CD4-positive, alpha-beta T cell treated with Interleukin-12 subunit alpha and Interleukin-12 subunit beta, for 1 hour (primary cell): ENCODE measurements at regions not wholly inside any gene's neighbourhood (a gene's known extent, or its start where the extent isn't known, plus 50 kb on each side); places are given as distances from the start of the nearest gene placed in this dataset.

Experiments used
- DNase-seq: peaks from one replicate; pipeline ENCODE4 v3.0.0-alpha.2; 2020

- no peak for DNase-seq
Measured at GRCh38 chr10:131781791-131782190, 119.0 kb upstream of the PPP2R2D start.

DNA sequence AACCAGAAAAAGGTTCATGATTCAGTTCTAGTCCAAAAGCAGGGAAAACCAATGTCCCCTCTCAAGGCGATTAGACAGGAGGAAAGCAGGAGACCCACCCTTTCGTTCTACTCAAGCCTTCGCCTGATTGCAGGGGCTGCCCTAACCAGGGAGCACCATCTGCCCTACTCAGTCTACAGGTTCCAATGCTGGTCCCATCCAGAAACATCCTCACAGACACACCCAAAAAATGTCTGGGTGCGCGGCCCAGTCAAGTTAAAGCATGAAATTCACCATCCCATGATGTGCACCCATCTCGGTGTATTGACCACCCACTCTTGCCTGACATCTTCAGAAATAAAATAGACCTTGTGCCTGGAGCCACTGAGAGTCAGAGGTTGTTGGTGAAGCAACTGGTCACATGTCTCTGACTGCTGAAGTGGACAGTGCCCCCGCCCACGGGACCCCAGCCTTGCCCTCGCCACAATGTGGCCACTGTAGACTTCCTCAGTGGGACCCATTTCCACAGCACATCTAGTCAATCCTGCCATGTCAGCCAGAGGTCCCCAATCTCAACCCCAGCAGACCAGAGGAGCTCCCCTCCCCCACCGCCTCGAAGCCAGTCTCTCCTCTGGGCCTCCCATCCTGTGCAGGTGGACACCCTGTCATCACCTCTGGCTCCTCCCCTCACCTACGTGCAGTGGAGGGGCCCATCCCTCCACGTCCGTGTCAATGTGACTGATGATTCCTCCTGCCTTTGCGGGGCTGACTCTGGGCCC, 116.3 kb upstream of the PPP2R2D start:
- no peak for DNase-seq

DNA sequence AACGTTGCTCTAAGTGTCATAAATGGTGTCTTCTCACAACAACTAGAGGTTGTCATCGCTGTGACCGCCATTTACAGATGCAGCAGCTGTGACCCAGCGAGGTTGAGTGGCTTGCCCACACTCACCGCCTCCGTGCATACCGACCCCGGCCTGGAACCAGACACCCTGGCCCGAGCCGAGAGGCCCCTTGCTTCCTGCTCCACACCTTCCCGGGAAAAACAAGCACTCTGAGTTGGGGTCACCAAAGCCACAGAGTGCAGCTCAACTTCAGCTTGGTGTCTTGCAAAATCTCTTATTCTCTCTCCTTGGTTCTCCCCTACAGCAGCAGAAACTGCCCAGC, 115.7 kb upstream of the PPP2R2D start:
- no peak for DNase-seq

GRCh38 chr10:131786756-131787605, 113.8 kb upstream of the PPP2R2D start:
- DNase-seq = peak; percentile 15

- DNase-seq = no peak
Measured at GRCh38 chr10:131787961-131788360, 112.8 kb upstream of the PPP2R2D start.

- DNase-seq = no peak
Measured at GRCh38 chr10:131788386-131788785, 112.4 kb upstream of the PPP2R2D start.

GRCh38 chr10:131789516-131789915, 111.3 kb upstream of the PPP2R2D start:
- DNase-seq = no peak

- DNase-seq = no peak
Measured at GRCh38 chr10:131790021-131790420, 110.8 kb upstream of the PPP2R2D start.

DNA sequence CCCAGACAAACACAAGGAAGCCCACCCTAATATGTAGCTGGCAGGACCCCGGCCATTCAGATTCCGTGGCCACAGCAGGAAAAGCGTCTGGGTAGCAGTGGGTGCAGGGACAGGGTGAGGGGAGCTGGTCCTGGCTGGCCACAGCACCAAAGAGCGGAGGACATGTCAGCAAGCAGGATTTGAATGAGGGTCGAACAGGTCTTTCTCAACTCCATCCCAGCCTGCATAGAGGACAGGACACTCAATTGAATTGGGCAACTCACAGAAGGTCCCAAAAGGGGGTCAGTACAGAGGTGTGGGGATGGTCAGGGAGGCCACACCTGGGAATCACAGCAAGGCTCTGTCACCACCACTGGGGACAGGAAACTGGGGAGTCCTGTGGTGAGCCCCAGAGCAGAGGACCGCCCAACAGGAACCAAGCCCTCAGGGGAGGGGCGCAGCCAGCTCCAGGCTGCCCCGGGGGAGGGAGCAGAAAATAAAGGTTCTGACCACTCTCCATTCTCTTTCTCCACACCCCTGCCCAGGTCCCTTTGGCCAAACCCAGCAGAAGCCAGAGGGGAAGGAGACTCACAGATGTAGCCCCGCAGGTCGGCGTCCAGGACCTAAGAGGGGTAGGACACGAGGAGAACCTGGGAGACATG, 108.7 kb upstream of the PPP2R2D start:
- DNase-seq = no peak

DNA sequence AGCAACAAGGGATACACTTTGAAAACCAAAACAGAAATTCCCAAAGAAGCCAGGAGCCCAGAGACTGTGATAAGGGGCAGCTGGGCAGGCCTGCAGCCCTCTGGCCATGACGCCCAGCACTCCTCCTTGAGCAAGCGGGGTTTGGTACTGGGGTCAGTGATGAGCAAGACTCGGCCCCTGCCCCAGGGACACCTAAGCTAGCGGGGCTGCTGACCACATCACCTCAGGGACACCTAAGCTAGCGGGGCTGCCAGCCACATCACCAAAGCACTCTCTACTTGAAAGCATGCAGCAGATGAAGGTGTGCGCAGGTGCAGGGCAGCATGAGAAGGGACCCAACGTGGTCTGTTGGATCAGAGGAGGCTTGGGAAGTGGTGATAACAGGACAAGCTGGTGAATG, 108.0 kb upstream of the PPP2R2D start:
- no peak for DNase-seq

- no peak for DNase-seq
Measured at GRCh38 chr10:131795761-131796160, 105.0 kb upstream of the PPP2R2D start.

GRCh38 chr10:131797626-131798025, 103.2 kb upstream of the PPP2R2D start:
- DNase-seq = no peak

GRCh38 chr10:131799429-131799828, 101.4 kb upstream of the PPP2R2D start:
- no peak for DNase-seq

GRCh38 chr10:131802156-131802915, 98.5 kb upstream of the PPP2R2D start:
- DNase-seq = no peak

GRCh38 chr10:131802996-131803395, 97.8 kb upstream of the PPP2R2D start:
- DNase-seq = no peak

DNA sequence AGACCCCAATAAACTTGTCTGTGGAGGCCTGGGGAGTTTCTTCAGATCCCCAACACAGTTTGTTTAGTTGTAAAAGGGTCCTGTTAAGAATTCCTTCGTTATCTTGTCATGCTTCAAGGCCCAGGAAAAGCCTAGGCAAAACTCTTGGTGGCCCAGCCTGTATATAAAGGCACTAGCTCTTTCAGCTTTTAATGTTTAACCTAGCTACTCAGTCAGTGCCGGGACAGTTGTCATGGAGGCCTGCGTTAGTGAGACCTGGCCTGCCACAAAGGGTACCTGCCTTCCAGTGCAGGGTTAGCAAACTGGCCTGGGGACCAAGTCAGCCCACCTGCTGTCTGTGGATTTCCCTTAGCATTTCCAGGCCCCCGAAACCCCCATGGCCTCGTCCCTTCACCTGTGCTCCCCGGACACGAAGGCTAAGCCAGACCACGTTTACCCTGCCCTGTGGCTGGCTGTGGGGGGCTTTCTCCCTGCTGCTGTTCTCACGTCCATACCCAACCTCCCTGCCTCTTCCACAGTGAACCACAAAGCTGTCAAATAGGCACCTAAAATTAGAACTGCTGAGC, 96.9 kb upstream of the PPP2R2D start:
- DNase-seq = no peak

DNA sequence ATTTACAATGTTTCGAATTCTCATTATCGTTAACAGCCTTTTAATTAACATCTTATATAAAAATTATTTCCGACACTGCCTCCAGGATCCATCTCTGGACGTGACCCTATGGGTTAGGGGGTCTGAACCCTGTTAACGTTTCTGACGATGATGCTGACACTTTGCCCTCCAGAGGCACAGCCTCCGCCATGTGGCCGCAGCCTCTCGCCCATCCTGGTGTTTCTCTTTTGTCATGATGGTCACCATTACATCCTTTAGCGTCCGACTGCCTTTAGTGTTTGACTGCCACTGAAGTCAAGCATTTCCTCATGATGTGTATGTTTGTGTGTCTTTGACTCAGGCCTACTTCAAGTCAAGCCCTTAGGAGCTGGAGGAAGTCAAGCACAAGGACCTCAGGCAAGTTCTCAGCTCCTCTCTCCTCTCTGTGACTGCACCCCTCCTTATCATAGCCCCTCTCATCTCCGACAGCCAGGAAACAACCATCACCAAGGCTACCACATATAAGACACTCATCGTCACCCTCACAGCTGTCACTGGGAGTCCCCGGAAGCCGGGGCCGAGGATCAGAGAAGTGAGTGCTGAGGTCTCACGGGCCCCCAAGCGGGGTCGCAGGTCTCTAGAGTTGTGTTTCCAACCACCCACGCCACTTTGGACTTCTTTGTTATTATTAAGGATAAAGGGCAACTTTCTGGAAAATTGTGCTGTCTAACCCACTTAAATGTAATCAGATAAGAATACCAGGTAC, 96.1 kb upstream of the PPP2R2D start:
- no peak for DNase-seq

DNA sequence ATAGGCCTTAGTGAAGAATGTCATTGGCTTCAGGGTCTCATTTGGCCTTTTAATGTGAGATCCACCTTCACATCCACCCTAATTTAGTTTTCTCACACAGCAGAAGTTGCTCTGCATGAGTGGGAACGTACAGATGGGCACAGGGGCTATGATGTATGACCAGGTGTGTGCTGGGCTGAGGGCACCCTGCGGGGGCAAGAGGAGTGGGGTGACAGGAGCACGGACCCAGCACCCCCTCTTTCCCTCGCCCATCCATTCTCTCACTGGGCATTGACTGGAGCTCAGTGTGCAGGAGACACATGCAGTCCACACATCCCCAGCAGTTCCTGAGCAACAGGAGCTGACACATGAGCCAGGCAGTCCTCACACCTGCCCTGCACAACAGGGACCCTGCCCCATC, 95.1 kb upstream of the PPP2R2D start:
- DNase-seq = no peak

GRCh38 chr10:131806146-131806545, 94.7 kb upstream of the PPP2R2D start:
- DNase-seq = no peak

DNA sequence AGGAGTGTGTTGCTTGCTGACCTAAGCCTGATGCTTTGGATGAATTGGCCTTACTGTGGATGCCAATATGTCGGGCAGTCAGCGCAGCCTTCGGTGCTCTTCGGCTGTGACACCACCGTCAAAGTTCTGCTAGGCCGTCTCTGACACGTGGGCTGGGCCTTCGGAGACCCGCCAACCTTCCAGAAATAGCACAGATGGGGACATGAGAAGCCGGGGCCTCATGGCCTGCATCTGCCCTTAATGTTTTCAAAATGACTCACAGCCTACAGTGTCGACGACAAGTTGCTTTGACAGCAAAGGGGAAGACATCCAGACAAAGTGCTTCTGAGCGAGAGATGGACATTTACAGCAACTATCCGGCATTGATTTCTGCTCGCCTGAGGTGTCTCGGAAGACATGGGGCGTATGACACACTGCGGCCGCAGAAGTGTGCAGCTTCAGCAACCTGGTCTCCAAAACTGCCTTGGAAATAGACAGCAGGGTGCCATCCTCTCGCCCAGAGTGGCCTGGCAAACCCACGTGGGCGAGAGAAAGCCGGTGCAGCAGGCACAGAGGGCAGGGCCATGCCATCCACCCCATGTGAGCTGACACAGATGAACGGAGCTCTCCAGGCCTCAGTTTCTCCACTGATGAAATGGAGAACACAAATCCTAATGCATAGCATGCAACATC, 94.0 kb upstream of the PPP2R2D start:
- no peak for DNase-seq

DNA sequence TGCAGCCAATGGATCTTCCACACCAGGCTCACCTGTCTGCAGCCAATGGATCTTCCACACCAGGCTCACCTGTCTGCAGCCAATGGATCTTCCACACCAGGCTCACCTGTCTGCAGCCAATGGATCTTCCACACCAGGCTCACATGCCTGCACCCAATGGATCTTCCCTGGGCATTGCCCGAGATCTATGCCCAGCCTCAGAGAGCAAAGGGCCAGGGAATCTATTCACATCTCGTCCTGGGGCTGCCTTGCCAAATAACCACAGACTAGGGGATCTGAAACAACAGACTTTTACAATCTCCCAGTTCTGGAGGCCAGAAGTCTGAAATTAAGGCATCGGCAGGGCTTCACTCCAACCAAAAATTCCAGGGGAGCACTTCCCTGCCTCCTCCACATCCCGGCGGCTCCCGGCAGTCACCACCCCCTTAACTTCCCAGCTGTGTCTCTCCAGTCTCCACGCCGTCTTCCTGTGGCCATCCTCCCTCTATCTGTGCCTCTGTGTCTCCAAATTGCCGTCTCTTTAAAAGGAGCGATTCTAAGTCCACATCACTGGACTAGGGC, 92.4 kb upstream of the PPP2R2D start:
- no peak for DNase-seq
